ENCODE measurements at regions not wholly inside any gene's neighbourhood (a gene's known extent, or its start where the extent isn't known, plus 50 kb on each side); places are given as distances from the start of the nearest gene placed in this dataset.
A peak's percentile ranks its signal among the peaks of the same experiment; 100 is the strongest.

GRCh38 chr1:239739919-239740318 is 351.8 kb upstream of the FMN2 start:
- DNase-seq = no peak

- no peak for DNase-seq
Observed at GRCh38 chr1:239742416-239743109, 349.1 kb upstream of the FMN2 start.

- DNase-seq = no peak
Observed at GRCh38 chr1:239744851-239745250, 346.8 kb upstream of the FMN2 start.

GRCh38 chr1:239755107-239755912 is 336.4 kb upstream of the FMN2 start:
- DNase-seq = no peak

- no peak for DNase-seq
Observed at GRCh38 chr1:239757716-239758115, 334.0 kb upstream of the FMN2 start.

GRCh38 chr1:239758756-239759155 is 332.9 kb upstream of the FMN2 start:
- no peak for DNase-seq

GRCh38 chr1:239761509-239761908 is 330.2 kb upstream of the FMN2 start:
- no peak for DNase-seq

- no peak for DNase-seq
Observed at GRCh38 chr1:239763850-239764249, 327.8 kb upstream of the FMN2 start.

- DNase-seq = no peak
Observed at GRCh38 chr1:239764546-239764945, 327.1 kb upstream of the FMN2 start.

GRCh38 chr1:239765163-239765562 is 326.5 kb upstream of the FMN2 start:
- DNase-seq = no peak

- DNase-seq = peak in 1 of 2 experiments; percentile 0
Observed at GRCh38 chr1:239771550-239771949, 320.1 kb upstream of the FMN2 start.

- DNase-seq = no peak
Observed at GRCh38 chr1:239772446-239772845, 319.2 kb upstream of the FMN2 start.

GRCh38 chr1:239775466-239775865 is 316.2 kb upstream of the FMN2 start:
- DNase-seq = no peak

GRCh38 chr1:239778208-239778813 is 313.4 kb upstream of the FMN2 start:
- no peak for DNase-seq

- DNase-seq = no peak
Observed at GRCh38 chr1:239779962-239780361, 311.7 kb upstream of the FMN2 start.

- no peak for DNase-seq
Observed at GRCh38 chr1:239784896-239785295, 306.8 kb upstream of the FMN2 start.

- DNase-seq = no peak
Observed at GRCh38 chr1:239785576-239785975, 306.1 kb upstream of the FMN2 start.

- DNase-seq = no peak
Observed at GRCh38 chr1:239786464-239786863, 305.2 kb upstream of the FMN2 start.

- DNase-seq = no peak
Observed at GRCh38 chr1:239792157-239792556, 299.5 kb upstream of the FMN2 start.

GRCh38 chr1:239795304-239795703 is 296.4 kb upstream of the FMN2 start:
- DNase-seq = no peak

GRCh38 chr1:239799617-239800016 is 292.1 kb upstream of the FMN2 start:
- DNase-seq = no peak

GRCh38 chr1:239800861-239801260 is 290.8 kb upstream of the FMN2 start:
- DNase-seq = no peak

- no peak for DNase-seq
Observed at GRCh38 chr1:239802275-239802674, 289.4 kb upstream of the FMN2 start.

- DNase-seq = no peak
Observed at GRCh38 chr1:239803781-239804180, 287.9 kb upstream of the FMN2 start.
